Neural cell (in vitro differentiated cells): ENCODE measurements at regions not wholly inside any gene's neighbourhood (a gene's known extent, or its start where the extent isn't known, plus 50 kb on each side); places are given as distances from the start of the nearest gene placed in this dataset.

Experiments used
- H2AFZ ChIP-seq: fragments of 200-600, 300-800 bp; sonication (generic), shearing (Covaris generic); 2 replicates; pipeline ENCODE4 v1.6.0; 2014; ENCODE audit warnings: low read depth, mild to moderate bottlenecking, antibody characterized with exemption, low read length, moderate library complexity
- H3F3A ChIP-seq: fragments of 200-600 bp; shearing (Covaris generic); 2 replicates; pipeline ENCODE4 v1.6.1; 2016; ENCODE audit warnings: mild to moderate bottlenecking, moderate library complexity, mixed read lengths, antibody characterized with exemption, low read length; ENCODE audit not compliant: insufficient read depth, poor library complexity, severe bottlenecking
- H3K27ac ChIP-seq: fragments of 200-600, 300-800 bp; sonication (generic), shearing (Covaris generic); 2 replicates; pipeline ENCODE4 v1.5.1; 2014; ENCODE audit warnings: mild to moderate bottlenecking, low read length, moderate library complexity
- H3K27me3 ChIP-seq: fragments of 300-800, 200-600 bp; sonication (generic), shearing (Covaris generic); 2 replicates; pipeline ENCODE4 v1.6.0; 2014; ENCODE audit warnings: mild to moderate bottlenecking, low read depth, low read length, moderate library complexity; ENCODE audit not compliant: insufficient read depth
- H3K36me3 ChIP-seq: fragments of 300-800, 200-600 bp; sonication (generic), shearing (Covaris generic); 2 replicates; pipeline ENCODE4 v1.5.1; 2014; ENCODE audit warnings: mild to moderate bottlenecking, antibody characterized with exemption, low read length, moderate library complexity; ENCODE audit not compliant: insufficient read depth
- H3K4me2 ChIP-seq: fragments of 300-800, 200-600 bp; sonication (generic), shearing (Covaris generic); 2 replicates; pipeline ENCODE4 v1.6.0; 2014; ENCODE audit warnings: mild to moderate bottlenecking, low read length
- H3K4me3 ChIP-seq: fragments of 300-800, 200-600 bp; sonication (generic), shearing (Covaris generic); 2 replicates; pipeline ENCODE4 v1.5.1; 2014; ENCODE audit warnings: mild to moderate bottlenecking, low read length, moderate library complexity
- H3K79me2 ChIP-seq: fragments of 200-600 bp; shearing (Covaris generic); replicated peaks from 2 replicates; pipeline ENCODE4 v1.6.0; 2014; ENCODE audit warnings: mild to moderate bottlenecking, low read length, moderate library complexity; ENCODE audit not compliant: insufficient read depth
- H3K9ac ChIP-seq: fragments of 300-800, 200-600 bp; sonication (generic), shearing (Covaris generic); 2 replicates; pipeline ENCODE4 v1.6.1; 2016; ENCODE audit warnings: mild to moderate bottlenecking, low read length, mixed read lengths
- H3K9me2 ChIP-seq: fragments of 200-600 bp; shearing (Covaris generic); 2 replicates; pipeline ENCODE4 v1.6.1; 2016; ENCODE audit warnings: mild to moderate bottlenecking, low read length, mixed read lengths; ENCODE audit not compliant: insufficient read depth
- H3K9me3 ChIP-seq: fragments of 200-600, 300-800 bp; sonication (generic), shearing (Covaris generic); 2 replicates; pipeline ENCODE4 v1.6.1; 2016; ENCODE audit warnings: mild to moderate bottlenecking, mixed run types, low read length, moderate library complexity, mixed read lengths
- H4K20me1 ChIP-seq: fragments of 200-600 bp; shearing (Covaris generic); 2 replicates; pipeline ENCODE4 v1.6.1; 2016; ENCODE audit warnings: mild to moderate bottlenecking, mixed run types; ENCODE audit not compliant: insufficient read depth
- CTCF ChIP-seq: fragments of 450-650 bp; IDR thresholded peaks from 2 replicates; pipeline ENCODE4 v1.5.1; 2014; ENCODE audit warnings: antibody characterized with exemption, mild to moderate bottlenecking, moderate library complexity; ENCODE audit not compliant: poor library complexity, severe bottlenecking
- EP300 ChIP-seq: fragments of 450-650 bp; conservative IDR thresholded peaks from 2 replicates; pipeline ENCODE4 v1.6.1; 2014; ENCODE audit warnings: antibody characterized with exemption, mild to moderate bottlenecking, moderate library complexity; ENCODE audit not compliant: poor library complexity, severe bottlenecking
- EZH2 ChIP-seq: fragments of 200-600, 300-800 bp; shearing (Covaris generic), sonication (generic); IDR thresholded peaks from 2 replicates; pipeline ENCODE4 v1.6.1; 2014; ENCODE audit warnings: antibody characterized with exemption, low read length, borderline replicate concordance, mild to moderate bottlenecking; ENCODE audit not compliant: insufficient read depth, poor library complexity, severe bottlenecking
- MXI1 ChIP-seq: fragments of 450-650 bp; conservative IDR thresholded peaks from 2 replicates; pipeline ENCODE4 v1.6.1; 2014; ENCODE audit warnings: antibody characterized with exemption, mild to moderate bottlenecking; ENCODE audit not compliant: poor library complexity, severe bottlenecking
- POLR2AphosphoS5 ChIP-seq: IDR thresholded peaks from 2 replicates; pipeline ENCODE4 v1.6.1; 2012
- RAD21 ChIP-seq: fragments of 450-650 bp; conservative IDR thresholded peaks from 2 replicates; pipeline ENCODE4 v1.6.1; 2014; ENCODE audit warnings: antibody characterized with exemption, mild to moderate bottlenecking, moderate library complexity
- REST ChIP-seq: IDR thresholded peaks from 2 replicates; pipeline ENCODE4 v1.6.1; 2012; ENCODE audit warnings: borderline replicate concordance
- SMC3 ChIP-seq: fragments of 450-650 bp; conservative IDR thresholded peaks from 2 replicates; pipeline ENCODE4 v1.6.1; 2014; ENCODE audit warnings: antibody characterized with exemption, mild to moderate bottlenecking, moderate library complexity; ENCODE audit not compliant: poor library complexity
- TAF1 ChIP-seq: IDR thresholded peaks from 2 replicates; pipeline ENCODE4 v1.6.1; 2012; ENCODE audit warnings: low read depth

GRCh38 chr3:31234145-31234544 lies 298.6 kb upstream of the STT3B start:
- no peak for TF ChIP-seq MXI1
- TF ChIP-seq TAF1 = no peak
- TF ChIP-seq RAD21 = no peak
- TF ChIP-seq CTCF = no peak
- Histone ChIP-seq H3K79me2 (no peaks in the 10 kb centered on the region), H3K36me3 (no peaks in the 10 kb centered on the region), H3K4me3 (no peak overlapping the region), H3K27me3 (no peaks in the 10 kb centered on the region), H3K27ac (no peak overlapping the region), H2AFZ (no peak overlapping the region), H4K20me1 (no peaks in the 10 kb centered on the region), H3K9ac (no peak overlapping the region), H3K4me2 (no peak overlapping the region), H3K9me3 (no peaks in the 10 kb centered on the region), H3F3A (no peaks in the 10 kb centered on the region), H3K9me2 (no peaks in the 10 kb centered on the region)

- H3K36me3 ChIP-seq = no peaks in the 10 kb centered on the region
- H2AFZ ChIP-seq = no peak overlapping the region
- no peak overlapping the region for H3K4me3 ChIP-seq
- no peak overlapping the region for H3K27ac ChIP-seq
- H3K79me2 ChIP-seq = no peaks in the 10 kb centered on the region
- no peaks in the 10 kb centered on the region for H3K9me3 ChIP-seq
- no peaks in the 10 kb centered on the region for H3F3A ChIP-seq
- no peaks in the 10 kb centered on the region for H3K9me2 ChIP-seq
- H3K9ac ChIP-seq = no peak overlapping the region
- H3K27me3 ChIP-seq = no peaks in the 10 kb centered on the region
- no peak overlapping the region for H3K4me2 ChIP-seq
- no peak for TF ChIP-seq RAD21
- TF ChIP-seq CTCF = no peak
- no peak for TF ChIP-seq MXI1
- TF ChIP-seq POLR2AphosphoS5 = no peak
- TF ChIP-seq SMC3 = no peak
- H4K20me1 ChIP-seq = no peaks in the 10 kb centered on the region
These were observed 297.5 kb upstream of the STT3B start for GRCh38 chr3:31235062-31235700.

GRCh38 chr3:31237887-31238286 lies 294.8 kb upstream of the STT3B start:
- Histone ChIP-seq H3K36me3 (no peaks in the 10 kb centered on the region), H3K79me2 (no peaks in the 10 kb centered on the region), H2AFZ (no peak overlapping the region), H3K4me2 (no peak overlapping the region), H3K9me2 (no peaks in the 10 kb centered on the region), H3K9ac (no peak overlapping the region), H3K27me3 (no peaks in the 10 kb centered on the region), H3K9me3 (no peaks in the 10 kb centered on the region), H3K27ac (no peak overlapping the region), H3F3A (no peaks in the 10 kb centered on the region), H3K4me3 (no peak overlapping the region), H4K20me1 (no peaks in the 10 kb centered on the region)
- TF ChIP-seq EZH2 (no peak), TAF1 (no peak), POLR2AphosphoS5 (no peak), MXI1 (no peak), SMC3 (no peak), RAD21 (no peak), EP300 (no peak), CTCF (no peak), REST (no peak)
